ENCODE measurements at regions not wholly inside any gene's neighbourhood (a gene's known extent, or its start where the extent isn't known, plus 50 kb on each side); places are given as distances from the start of the nearest gene placed in this dataset.

DNA sequence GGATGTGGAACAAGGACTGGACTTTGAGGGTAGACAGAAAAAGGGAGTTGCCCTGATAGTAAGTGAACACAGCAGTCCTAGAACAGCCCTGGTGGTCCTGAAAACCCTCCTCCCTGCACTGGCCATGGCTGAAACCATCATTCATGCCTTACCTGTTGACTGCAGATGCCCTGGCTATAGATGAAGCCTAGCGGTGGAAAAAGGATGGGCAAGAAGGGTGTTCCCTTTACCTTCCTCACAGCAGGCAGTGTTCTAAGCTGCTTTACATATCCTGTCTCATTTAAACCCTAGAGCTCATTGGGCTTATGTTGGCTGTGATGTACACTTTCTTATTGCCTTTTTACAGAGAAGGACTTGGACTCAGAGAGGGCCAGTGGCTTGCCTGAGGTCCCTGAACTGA, 133.6 kb downstream of the C11orf91 start:
- ATAC-seq = no peak
- intact Hi-C loops (cut with DNase I, micrococcal nuclease) = no loop called here
- no peak for DNase-seq

DNA sequence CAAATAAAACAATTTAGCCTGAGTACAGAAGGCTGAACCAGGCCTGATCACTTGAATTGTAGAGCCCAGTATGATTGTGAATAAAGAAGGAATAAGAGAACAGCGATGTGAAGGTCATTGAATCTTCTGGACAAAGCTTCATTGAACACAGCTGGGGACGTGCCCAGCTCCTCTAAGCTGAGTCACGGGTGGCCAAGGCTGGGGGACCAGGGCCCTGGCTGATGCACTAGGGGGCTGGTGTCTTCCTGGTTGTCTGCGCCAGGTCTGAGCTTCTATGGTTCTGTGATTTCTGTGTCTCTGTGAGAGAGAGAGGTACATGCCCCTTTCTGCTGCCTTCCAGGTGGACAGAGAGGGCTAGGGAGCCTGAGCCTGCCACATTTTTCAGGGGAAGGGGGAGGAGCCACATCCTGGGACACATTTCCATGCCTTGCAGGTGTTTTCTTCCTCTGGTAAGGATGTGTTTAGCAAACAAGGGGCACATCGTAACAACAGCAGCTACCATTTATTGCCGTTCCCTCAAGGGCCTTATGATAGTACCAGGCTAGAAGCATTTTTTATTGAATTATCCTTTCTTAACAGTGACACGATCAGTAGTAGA, 135.7 kb downstream of the C11orf91 start:
- DNase-seq = no peak
- intact Hi-C loops (cut with DNase I, micrococcal nuclease) = no loop called here

DNA sequence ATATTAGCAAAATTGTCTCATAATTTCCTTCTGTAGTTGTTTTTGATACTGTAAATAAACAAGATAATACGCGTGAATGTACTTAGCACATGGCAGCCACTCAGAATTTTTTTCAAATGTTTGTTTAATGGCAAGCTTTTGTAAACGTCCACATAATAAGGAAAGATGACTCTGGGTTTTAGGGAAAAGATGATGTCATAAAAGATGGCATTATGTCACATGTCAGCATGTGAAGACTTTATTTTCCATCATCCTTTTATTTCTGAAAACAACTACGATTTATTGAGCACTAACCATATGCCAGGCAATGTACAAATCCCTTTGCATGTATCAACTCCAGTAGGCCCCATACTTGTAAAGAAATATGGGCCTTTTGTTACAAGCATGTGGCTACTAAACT, 139.9 kb downstream of the C11orf91 start:
- DNase-seq (no peak), ATAC-seq (no peak)
- intact Hi-C loops (cut with DNase I, micrococcal nuclease) = no loop called here

More for the DNA sequence above, 135.7 kb downstream of the C11orf91 start:
- ATAC-seq = no peak

DNA sequence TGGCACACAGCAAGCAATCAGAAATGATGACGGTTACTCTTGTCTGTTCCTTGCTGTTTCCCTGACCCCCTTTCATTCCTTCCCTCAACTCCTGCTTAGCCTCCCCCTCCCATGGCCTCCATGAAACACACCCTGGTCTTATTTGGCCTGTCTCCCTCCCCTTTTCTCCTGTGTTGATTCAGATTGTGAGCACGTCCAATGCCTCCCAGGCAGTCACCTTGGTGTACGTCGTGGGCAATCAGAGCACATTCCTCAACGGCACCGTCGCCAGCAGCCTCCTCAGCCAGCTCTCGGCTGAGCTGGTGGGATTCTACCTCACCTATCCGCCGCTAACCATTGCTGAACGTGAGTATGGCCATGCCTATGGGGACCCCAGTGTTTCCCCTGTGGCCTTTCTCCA, 141.1 kb downstream of the C11orf91 start:
- intact Hi-C loops (cut with DNase I, micrococcal nuclease) = no loop called here
- no peak for DNase-seq
- ATAC-seq = no peak

DNA sequence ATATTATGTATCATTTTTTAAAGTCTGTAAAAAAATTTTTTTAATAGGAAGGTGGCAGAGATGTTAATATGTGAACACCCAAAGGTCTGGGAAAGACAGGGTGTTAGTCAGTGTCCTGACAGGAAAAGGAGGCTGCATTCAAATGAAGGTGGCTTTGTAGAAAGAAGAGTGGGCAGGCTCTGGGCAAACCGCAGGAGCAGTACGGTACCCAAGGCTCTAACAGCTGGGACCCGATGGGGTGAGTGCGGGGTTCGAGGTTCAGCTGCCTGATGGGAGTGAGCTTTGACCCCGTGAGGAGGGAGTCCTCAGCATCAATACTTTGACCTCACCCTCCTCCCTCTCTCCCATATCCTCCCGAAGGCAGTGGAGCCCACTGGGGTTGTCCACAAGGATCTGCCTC, 142.5 kb downstream of the C11orf91 start:
- DNase-seq (no peak), ATAC-seq (no peak)
- intact Hi-C loops (cut with DNase I, micrococcal nuclease) = no loop called here

DNA sequence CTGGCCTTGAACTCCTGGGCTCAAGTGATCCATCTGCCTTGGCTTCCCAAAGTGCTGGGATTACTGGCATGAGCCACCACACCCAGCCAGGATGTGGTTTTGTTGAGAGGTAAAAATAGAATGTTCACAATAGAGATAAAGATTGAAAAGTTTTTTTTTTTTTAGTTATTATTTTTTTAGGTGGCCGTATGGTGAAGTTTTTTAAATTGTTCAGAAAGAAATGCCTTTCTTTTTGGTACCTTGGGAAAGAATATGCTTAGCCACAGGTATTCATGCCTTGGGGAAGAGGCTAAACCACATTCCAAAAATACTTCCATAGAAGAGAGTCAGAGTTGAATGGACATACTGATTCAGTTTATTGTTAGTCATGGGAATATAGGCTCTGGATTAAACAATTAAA, 143.4 kb downstream of the C11orf91 start:
- no peak for ATAC-seq
- intact Hi-C loops (cut with DNase I, micrococcal nuclease) = no loop called here

DNA sequence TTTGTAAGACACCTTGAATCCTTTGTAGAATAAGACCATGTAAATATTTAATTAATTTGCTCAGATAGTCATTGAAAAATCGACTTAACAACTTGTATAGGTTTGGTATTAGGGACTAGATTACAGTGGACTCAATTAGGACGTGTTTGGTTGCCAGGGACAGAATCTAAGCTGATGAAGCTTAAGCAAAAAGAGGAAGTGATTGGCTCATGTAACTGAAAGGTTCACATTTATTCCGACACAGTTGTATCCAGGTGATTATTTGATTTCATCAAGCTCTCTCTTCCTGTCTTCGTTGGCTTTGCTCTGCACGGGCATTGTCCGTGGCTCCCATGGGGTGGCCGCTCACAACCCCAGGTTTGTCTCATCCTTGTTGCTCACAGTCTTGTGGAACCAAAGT, 146.4 kb downstream of the C11orf91 start:
- DNase-seq (no peak), ATAC-seq (no peak)
- intact Hi-C loops (cut with DNase I, micrococcal nuclease) = no loop called here

More for the DNA sequence above, 143.4 kb downstream of the C11orf91 start:
- no peak for DNase-seq

DNA sequence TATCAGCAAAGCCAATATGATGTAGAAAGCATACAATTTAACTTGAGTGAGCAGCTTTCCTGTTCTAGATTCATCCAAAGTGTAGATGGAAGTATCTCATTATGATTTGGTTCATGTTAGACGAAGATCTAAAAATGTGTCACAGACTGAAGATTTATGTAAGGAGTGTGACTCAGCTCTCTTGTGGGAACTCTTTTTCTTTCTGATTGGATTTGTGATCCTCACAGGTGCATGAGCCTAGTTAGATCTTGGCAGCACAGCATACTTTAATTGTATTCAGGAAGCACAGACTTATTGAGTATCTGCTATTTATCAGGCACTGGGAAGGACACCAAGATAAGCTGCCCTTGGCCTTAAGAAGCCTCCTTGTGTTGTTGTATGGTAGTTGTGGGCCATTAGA, 147.1 kb downstream of the C11orf91 start:
- ATAC-seq = no peak
- intact Hi-C loops (cut with DNase I, micrococcal nuclease) = no loop called here
- no peak for DNase-seq

DNA sequence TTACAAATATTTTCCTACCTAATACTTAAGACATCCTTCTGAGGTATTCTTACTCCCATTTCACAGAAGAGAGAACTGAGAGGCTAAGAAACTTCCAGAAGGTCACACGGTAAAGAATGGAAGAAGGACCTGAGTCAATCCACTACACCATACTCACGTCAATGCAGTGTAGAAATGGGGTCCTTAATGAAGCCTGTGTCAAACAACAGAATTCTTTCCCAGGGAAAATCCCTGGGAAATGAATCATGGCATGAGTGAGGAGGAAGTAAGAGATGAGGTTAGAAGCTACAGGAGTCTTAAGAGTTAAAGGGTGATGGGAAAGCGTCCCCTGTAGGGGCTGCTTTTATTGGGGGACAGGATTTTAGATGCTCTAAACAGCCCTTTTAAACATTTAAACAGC, 147.9 kb downstream of the C11orf91 start:
- no peak for ATAC-seq
- intact Hi-C loops (cut with DNase I, micrococcal nuclease) = no loop called here
- DNase-seq = no peak

DNA sequence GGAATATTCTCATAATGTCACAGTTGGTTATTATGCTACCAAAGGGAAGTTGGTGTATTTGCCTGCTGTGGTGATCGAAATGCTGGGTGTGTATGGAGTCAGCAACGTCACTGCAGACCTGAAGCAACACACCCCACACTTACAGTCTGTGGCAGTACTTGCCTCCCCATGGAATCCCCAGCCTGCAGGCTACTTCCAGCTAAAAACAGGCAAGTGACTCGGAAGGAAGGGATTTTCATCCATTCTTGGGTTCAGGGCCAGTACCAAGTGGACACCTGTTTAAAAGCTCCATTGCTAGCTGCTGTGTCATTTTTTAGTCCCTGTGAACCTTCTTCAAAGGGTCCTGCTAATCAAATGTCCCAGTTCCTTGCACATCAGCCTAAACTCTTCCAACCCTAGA, 149.6 kb downstream of the C11orf91 start:
- intact Hi-C loops (cut with DNase I, micrococcal nuclease) = no loop called here
- ATAC-seq = no peak
- DNase-seq = no peak

DNA sequence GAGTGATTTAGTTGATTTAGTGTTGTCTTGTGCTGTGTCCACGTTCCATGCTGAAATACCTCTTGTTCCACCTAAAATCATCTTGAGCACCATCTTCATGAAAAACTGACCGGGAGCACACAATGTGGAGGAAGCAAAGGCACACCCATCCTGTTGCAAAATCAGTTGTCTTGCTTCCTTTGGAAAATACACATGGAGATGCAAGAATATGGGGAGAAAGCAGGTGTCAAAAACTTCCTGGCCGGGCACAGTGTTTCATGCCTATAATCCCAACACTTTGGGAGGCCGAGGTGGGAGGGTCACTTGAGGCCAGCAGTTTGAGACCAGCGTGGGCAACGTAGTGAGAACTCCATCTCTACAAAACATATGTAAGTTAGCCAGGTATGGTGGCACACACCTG, 151.1 kb downstream of the C11orf91 start:
- intact Hi-C loops (cut with DNase I, micrococcal nuclease) = loop anchor here in 1 of 2 donors (10.0 kb wide), 1 partner anchor 195 kb away; no protein-coding TSS in a partner anchor
- DNase-seq (no peak), ATAC-seq (no peak)

DNA sequence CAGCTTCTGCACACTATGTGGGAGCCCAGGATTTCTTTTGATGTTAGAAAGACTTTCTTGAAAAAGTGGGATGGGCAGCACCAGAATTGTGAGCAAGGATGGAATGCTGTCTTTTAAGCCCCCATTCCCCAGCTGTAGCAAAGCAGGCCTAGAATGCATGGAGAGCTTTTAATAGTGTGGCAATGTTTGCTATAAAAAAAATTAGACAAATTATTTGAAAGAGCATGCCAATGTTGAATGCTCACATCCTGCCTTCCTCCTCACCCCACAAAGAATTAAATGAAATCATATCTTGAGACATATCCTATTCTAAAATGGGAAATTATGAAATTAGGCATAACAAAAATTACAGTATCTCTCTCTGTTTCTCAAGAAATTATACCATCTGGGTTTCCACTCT, 154.7 kb downstream of the C11orf91 start:
- intact Hi-C loops (cut with DNase I, micrococcal nuclease) = loop anchor here in 1 of 2 donors (10.0 kb wide), 1 partner anchor 199 kb away; no protein-coding TSS in a partner anchor
- no peak for ATAC-seq
- DNase-seq = no peak

DNA sequence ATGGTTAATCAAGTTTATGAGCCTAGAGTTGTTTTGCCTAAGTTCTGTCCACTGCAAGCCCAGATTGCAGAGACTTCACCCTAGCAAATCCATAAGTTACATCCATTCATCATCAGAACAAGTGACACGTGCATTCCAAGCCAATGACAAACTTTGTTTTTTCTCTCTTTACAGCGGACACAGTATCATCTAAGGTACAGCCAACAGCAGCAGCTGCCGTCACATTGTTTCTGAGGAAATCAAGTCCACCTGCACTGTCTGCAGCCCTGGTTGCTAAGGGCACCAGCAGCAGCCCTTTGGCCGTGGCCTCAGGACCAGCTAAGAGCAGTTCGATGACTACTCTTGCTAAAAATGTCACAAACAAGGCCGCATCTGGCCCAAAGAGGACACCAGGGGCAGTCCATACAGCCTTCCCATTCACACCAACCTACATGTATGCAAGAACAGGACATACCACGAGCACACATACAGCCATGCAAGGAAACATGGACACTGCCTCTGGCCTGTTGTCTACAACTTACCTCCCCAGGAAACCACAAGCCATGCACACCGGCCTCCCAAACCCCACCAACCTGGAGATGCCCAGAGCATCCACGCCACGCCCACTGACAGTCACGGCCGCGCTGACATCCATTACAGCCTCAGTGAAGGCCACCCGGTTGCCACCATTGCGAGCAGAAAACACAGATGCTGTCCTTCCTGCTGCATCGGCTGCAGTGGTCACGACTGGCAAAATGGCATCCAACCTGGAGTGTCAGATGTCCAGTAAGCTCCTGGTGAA, 155.8 kb downstream of the C11orf91 start:
- no peak for ATAC-seq
- intact Hi-C loops (cut with DNase I, micrococcal nuclease) = loop anchor here in 1 of 2 donors (10.0 kb wide), 1 partner anchor 200 kb away; no protein-coding TSS in a partner anchor
- no peak for DNase-seq

DNA sequence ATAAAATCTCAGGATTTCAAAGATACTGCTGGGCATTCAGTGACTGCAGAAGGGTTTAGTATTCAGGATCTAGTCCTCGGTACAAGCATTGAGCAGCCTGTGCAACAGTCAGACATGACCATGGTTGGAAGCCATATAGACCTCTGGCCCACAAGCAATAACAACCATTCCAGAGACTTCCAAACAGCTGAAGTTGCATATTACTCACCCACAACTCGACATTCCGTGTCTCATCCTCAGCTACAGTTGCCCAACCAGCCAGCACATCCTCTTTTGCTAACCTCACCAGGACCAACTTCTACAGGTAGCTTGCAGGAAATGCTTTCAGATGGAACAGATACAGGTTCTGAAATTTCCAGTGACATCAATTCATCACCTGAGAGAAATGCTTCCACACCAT, 156.8 kb downstream of the C11orf91 start:
- intact Hi-C loops (cut with DNase I, micrococcal nuclease) = loop anchor here in 1 of 2 donors (10.0 kb wide), 1 partner anchor 201 kb away; no protein-coding TSS in a partner anchor
- ATAC-seq (no peak), DNase-seq (no peak)

DNA sequence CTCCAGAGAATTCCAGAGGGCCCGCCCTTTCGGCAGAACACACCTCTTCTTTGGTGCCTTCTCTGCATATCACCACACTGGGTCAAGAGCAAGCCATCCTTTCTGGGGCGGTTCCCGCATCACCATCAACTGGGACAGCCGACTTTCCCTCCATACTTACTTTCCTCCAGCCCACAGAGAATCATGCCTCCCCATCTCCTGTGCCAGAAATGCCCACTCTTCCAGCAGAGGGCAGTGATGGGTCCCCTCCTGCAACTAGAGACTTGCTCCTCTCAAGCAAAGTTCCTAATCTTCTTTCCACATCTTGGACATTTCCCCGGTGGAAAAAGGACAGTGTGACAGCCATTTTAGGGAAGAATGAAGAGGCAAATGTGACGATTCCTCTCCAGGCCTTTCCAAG, 157.7 kb downstream of the C11orf91 start:
- intact Hi-C loops (cut with DNase I, micrococcal nuclease) = loop anchor here in 1 of 2 donors (10.0 kb wide), 1 partner anchor 202 kb away; no protein-coding TSS in a partner anchor
- ATAC-seq (peak; percentile 65), DNase-seq (peak in 1 of 2 donors; percentile 66)

DNA sequence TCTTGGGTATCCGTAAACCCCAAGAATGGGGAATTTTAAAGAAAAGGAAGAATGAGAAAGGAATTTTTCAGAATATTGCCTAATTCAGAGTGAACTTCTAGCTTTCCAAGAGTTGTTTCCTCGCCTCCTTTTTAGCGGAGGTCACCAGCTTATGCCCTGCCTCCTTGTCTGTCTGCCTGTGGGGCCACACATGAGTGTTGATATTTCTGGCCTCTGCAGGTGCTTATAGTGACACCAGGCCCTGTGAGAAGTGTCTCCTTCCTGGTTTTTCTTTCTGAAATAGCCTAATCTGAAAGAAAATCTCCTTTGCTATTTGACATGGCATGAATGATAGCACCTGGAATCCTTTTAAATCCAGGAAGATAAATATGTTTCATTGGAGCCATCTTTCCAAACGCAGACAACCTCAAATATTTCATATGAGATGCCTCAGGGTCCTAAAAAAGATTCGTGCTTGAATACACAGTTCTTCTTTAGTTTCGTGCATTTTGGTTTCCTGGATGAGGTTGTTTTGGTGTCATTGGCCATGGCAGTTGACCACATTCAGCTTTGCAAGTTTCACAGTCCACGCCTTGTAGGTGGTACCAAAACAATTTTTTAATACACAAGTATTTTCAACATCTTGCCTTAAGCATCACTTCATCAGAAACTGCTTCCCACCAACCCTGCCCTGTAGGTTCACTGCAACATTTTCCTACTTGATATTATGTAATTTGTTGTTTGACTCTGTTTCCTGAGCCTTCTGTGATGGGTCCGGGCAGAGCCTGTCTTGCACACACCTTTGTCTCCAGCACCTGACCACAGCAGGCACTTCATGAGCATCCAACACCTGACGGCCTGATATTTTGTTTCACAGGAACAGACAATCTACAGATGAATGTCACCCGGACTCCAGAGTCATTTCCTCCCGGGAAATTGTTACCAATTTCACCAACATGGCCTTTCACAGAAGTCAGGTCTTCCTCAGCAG, 159.4 kb downstream of the C11orf91 start:
- ATAC-seq (no peak), DNase-seq (no peak)
- intact Hi-C loops (cut with DNase I, micrococcal nuclease) = loop anchor here in 1 of 2 donors (10.0 kb wide), 1 partner anchor 204 kb away; no protein-coding TSS in a partner anchor

DNA sequence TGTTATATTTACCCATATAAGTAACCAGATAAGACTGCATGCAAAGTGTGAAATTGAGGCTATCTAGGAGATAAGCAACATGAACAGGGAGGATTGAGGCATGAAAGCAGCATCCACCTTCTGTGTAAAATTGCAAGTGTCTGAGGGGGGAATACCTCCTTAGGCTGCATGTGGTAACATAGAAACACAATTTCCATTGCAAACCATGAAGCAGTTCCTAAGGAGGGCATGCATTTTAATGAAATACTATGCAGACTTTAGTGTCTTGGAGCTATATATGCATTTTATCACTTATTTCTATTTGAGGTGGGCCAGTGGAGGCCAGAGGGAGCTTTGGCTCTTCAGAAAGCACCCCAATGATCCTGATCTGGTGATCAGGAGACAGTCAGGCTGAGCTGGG, 160.2 kb downstream of the C11orf91 start:
- intact Hi-C loops (cut with DNase I, micrococcal nuclease) = loop anchor here in 1 of 2 donors (10.0 kb wide), 1 partner anchor 204 kb away; no protein-coding TSS in a partner anchor

DNA sequence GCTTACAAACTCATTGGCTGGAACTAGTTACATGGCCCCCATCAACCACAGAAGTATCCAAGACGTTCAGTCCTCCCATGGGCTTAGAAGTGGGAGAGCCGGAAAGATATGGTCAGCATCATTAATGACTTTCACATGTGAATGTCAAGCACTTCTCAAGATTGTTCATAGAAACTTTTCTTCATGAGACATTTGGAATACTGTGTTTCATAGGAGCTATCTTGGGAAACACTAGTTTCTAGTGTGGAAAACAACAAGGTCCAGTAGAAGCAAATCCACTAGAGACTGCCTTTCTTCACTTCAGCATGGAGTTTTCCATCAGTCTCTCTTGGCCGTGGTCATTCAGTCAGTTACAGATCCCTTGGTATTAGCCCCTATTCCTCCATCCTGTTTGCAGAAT, 160.9 kb downstream of the C11orf91 start:
- DNase-seq (no peak), ATAC-seq (no peak)
- intact Hi-C loops (cut with DNase I, micrococcal nuclease) = loop anchor here in 1 of 2 donors (10.0 kb wide), 1 partner anchor 205 kb away; no protein-coding TSS in a partner anchor

More for the DNA sequence above, 160.2 kb downstream of the C11orf91 start:
- DNase-seq (no peak), ATAC-seq (no peak)

DNA sequence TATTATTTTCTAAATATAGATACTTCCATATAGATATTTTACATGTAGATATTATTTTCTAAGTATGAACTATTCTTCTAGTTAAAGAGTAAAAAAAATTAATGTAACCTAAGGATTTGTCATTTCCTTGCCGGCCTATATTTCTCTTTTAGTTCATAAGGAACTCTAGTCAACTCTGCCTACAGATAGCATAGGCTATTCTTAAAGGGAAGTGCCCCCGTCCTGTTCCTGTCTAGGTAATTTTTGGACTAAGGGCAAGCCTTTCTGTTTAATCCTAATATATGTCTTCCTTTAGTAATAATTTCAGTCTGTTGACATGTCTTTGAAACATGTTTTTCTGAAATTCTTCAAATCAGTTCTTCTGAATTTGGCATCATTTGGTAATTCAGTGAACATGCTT, 161.9 kb downstream of the C11orf91 start:
- intact Hi-C loops (cut with DNase I, micrococcal nuclease) = no loop called here
- ATAC-seq (no peak), DNase-seq (no peak)
